Midbrain (tissue), 1 donor: ENCODE measurements at regions not wholly inside any gene's neighbourhood (a gene's known extent, or its start where the extent isn't known, plus 50 kb on each side); places are given as distances from the start of the nearest gene placed in this dataset.
"Not testable (repeated sequence)": the region's sequence is repeated elsewhere in the genome, so short reads cannot be mapped to it uniquely, and the experiment has no call there.

ENCODE experiments used
- DNase-seq: peaks from one replicate; lab custom pipeline; 2025; lab: John Stamatoyannopoulos, UW

- no peak for DNase-seq
These were observed 81.9 kb upstream of the ADPGK start for GRCh38 chr15:72865486-72865885.

- no peak for DNase-seq
These were observed 81.1 kb upstream of the ADPGK start for GRCh38 chr15:72864681-72865080.

- no peak for DNase-seq
These were observed 77.9 kb upstream of the ADPGK start for GRCh38 chr15:72861354-72861910.

GRCh38 chr15:72859757-72860145 is 76.2 kb upstream of the ADPGK start:
- DNase-seq: no peak

- peak; percentile 45 for DNase-seq
These were observed 75.6 kb upstream of the ADPGK start for GRCh38 chr15:72859017-72859756.

GRCh38 chr15:72858205-72858604 is 74.6 kb upstream of the ADPGK start:
- no peak for DNase-seq

- no peak for DNase-seq
These were observed 73.9 kb upstream of the ADPGK start for GRCh38 chr15:72857331-72858063.

- DNase-seq: no peak
These were observed 73.0 kb upstream of the ADPGK start for GRCh38 chr15:72856549-72857040.

GRCh38 chr15:72855791-72856190 is 72.2 kb upstream of the ADPGK start:
- no peak for DNase-seq

GRCh38 chr15:72852273-72852672 is 68.7 kb upstream of the ADPGK start:
- no peak for DNase-seq

- no peak for DNase-seq
These were observed 68.0 kb upstream of the ADPGK start for GRCh38 chr15:72851586-72851985.

GRCh38 chr15:72850833-72851232 is 67.3 kb upstream of the ADPGK start:
- no peak for DNase-seq

GRCh38 chr15:72847806-72848205 is 64.2 kb upstream of the ADPGK start:
- DNase-seq: no peak

GRCh38 chr15:72847033-72847432 is 63.5 kb upstream of the ADPGK start:
- DNase-seq: no peak

- DNase-seq: no peak
These were observed 62.4 kb upstream of the ADPGK start for GRCh38 chr15:72845981-72846383.

GRCh38 chr15:72844067-72844466 is 60.5 kb upstream of the ADPGK start:
- DNase-seq: no peak

GRCh38 chr15:72843340-72843739 is 59.8 kb upstream of the ADPGK start:
- DNase-seq: not testable (repeated sequence)

- no peak for DNase-seq
These were observed 56.6 kb upstream of the ADPGK start for GRCh38 chr15:72840114-72840513.

- peak; percentile 7 for DNase-seq
These were observed 54.8 kb upstream of the ADPGK start for GRCh38 chr15:72838311-72838731.

- no peak for DNase-seq
These were observed 53.2 kb upstream of the ADPGK start for GRCh38 chr15:72836676-72837330.

- no peak for DNase-seq
These were observed 51.8 kb upstream of the ADPGK start for GRCh38 chr15:72835294-72835890.

GRCh38 chr15:72833561-72833960 is 50.0 kb upstream of the ADPGK start:
- DNase-seq: no peak
